MM.1S (cell line): ENCODE measurements at regions not wholly inside any gene's neighbourhood (a gene's known extent, or its start where the extent isn't known, plus 50 kb on each side); places are given as distances from the start of the nearest gene placed in this dataset.

Experiments used
- DNase-seq: peaks from one replicate; pipeline ENCODE4 v3.0.0-alpha.2; 2015
- H2AFZ ChIP-seq: fragments of 300-600 bp; sonication (generic); 2 replicates; pipeline ENCODE4 v1.6.0; 2016; ENCODE audit warnings: antibody characterized with exemption, low read length
- H3F3A ChIP-seq: fragments of 300-600 bp; sonication (generic); 2 replicates; pipeline ENCODE4 v1.6.1; 2016; ENCODE audit warnings: mild to moderate bottlenecking, antibody characterized with exemption, low read length, moderate library complexity, mixed read lengths; ENCODE audit not compliant: insufficient read depth
- H3K27ac ChIP-seq: fragments of 300-600 bp; sonication (generic); 2 replicates; pipeline ENCODE4 v1.5.1; 2016; ENCODE audit warnings: mild to moderate bottlenecking, low read length
- H3K27me3 ChIP-seq: fragments of 300-600 bp; sonication (generic); replicated peaks from 2 replicates; pipeline ENCODE4 v1.6.0; 2016; ENCODE audit warnings: low read length; ENCODE audit not compliant: insufficient read depth
- H3K36me3 ChIP-seq: fragments of 300-600 bp; sonication (generic); replicated peaks from 2 replicates; pipeline ENCODE4 v1.6.1; 2016; ENCODE audit warnings: mild to moderate bottlenecking, low read length, mixed read lengths; ENCODE audit not compliant: insufficient read depth
- H3K4me1 ChIP-seq: fragments of 300-600 bp; sonication (generic); 2 replicates; pipeline ENCODE4 v1.6.1; 2016; ENCODE audit warnings: low read length, mixed read lengths
- H3K4me2 ChIP-seq: fragments of 300-600 bp; sonication (generic); 2 replicates; pipeline ENCODE4 v1.6.0; 2016; ENCODE audit warnings: low read depth, low read length
- H3K4me3 ChIP-seq: fragments of 300-600 bp; sonication (generic); 2 replicates; pipeline ENCODE4 v1.5.1; 2016; ENCODE audit warnings: low read length, mixed read lengths
- H3K79me2 ChIP-seq: fragments of 300-600 bp; sonication (generic); 2 replicates; pipeline ENCODE4 v1.6.1; 2016; ENCODE audit warnings: mixed run types, low read length, mixed read lengths
- H3K9ac ChIP-seq: fragments of 300-600 bp; sonication (generic); 2 replicates; pipeline ENCODE4 v1.6.1; 2016; ENCODE audit warnings: low read length, mixed read lengths
- H3K9me2 ChIP-seq: fragments of 300-600 bp; sonication (generic); replicated peaks from 2 replicates; pipeline ENCODE4 v1.6.1; 2016; ENCODE audit warnings: mild to moderate bottlenecking, low read length, mixed read lengths; ENCODE audit not compliant: insufficient read depth
- H3K9me3 ChIP-seq: fragments of 300-600 bp; sonication (generic); replicated peaks from 2 replicates; pipeline ENCODE4 v1.6.1; 2016; ENCODE audit warnings: mild to moderate bottlenecking, low read length, mixed read lengths; ENCODE audit not compliant: insufficient read depth
- H4K20me1 ChIP-seq: fragments of 300-600 bp; sonication (generic); 2 replicates; pipeline ENCODE4 v1.6.1; 2016; ENCODE audit warnings: mild to moderate bottlenecking, low read length, moderate library complexity, mixed read lengths; ENCODE audit not compliant: insufficient read depth
- CTCF ChIP-seq: fragments of 300-600 bp; sonication (generic); IDR thresholded peaks from 2 replicates; pipeline ENCODE4 v1.5.1; 2016; ENCODE audit warnings: antibody characterized with exemption, low read length, mixed read lengths
- EZH2 ChIP-seq: fragments of 300-600 bp; sonication (generic); optimal IDR thresholded peaks from 2 replicates; pipeline ENCODE3; 2017; ENCODE audit warnings: low read depth, mild to moderate bottlenecking, antibody characterized with exemption, low read length, mixed read lengths
- EZH2phosphoT487 ChIP-seq: fragments of 300-600 bp; sonication (generic); IDR thresholded peaks from 2 replicates; pipeline ENCODE4 v1.6.1; 2018; ENCODE audit warnings: antibody characterized with exemption, low read length

GRCh38 chr14:50055461-50056228 lies 60.7 kb downstream of the VCPKMT start:
- H3K4me3 ChIP-seq: no peak overlapping the region

GRCh38 chr14:50056435-50056834 lies 59.9 kb downstream of the VCPKMT start:
- Histone ChIP-seq H3K9me3 (no peaks in the 10 kb centered on the region), H3K27me3 (no peaks in the 10 kb centered on the region), H3K9me2 (no peaks in the 10 kb centered on the region), H3K27ac (no peak overlapping the region), H3K4me2 (no peak overlapping the region), H3K9ac (no peak overlapping the region), H3K4me3 (no peak overlapping the region), H2AFZ (no peak overlapping the region), H3K36me3 (no peaks in the 10 kb centered on the region), H3K79me2 (no peaks in the 10 kb centered on the region), H4K20me1 (no peaks in the 10 kb centered on the region), H3K4me1 (no peaks in the 10 kb centered on the region), H3F3A (no peaks in the 10 kb centered on the region)
- TF ChIP-seq EZH2: no peak
- no peak for TF ChIP-seq EZH2phosphoT487
- TF ChIP-seq CTCF: no peak
- DNase-seq: no peak

More at GRCh38 chr14:50055461-50056228, 60.7 kb downstream of the VCPKMT start:
- Histone ChIP-seq H4K20me1 (no peaks in the 10 kb centered on the region), H3K9ac (no peak overlapping the region), H3K79me2 (no peaks in the 10 kb centered on the region), H3K36me3 (no peaks in the 10 kb centered on the region), H3K9me2 (no peaks in the 10 kb centered on the region), H3K9me3 (no peaks in the 10 kb centered on the region), H3K4me2 (no peak overlapping the region), H3K27me3 (no peaks in the 10 kb centered on the region), H3F3A (no peaks in the 10 kb centered on the region), H2AFZ (no peak overlapping the region), H3K27ac (no peak overlapping the region), H3K4me1 (no peaks in the 10 kb centered on the region)
- DNase-seq: no peak
- 0 out of 2 replicates have a peak, but pooled peaks have one; percentile 7 for TF ChIP-seq CTCF
- no peak for TF ChIP-seq EZH2phosphoT487

- no peak for TF ChIP-seq CTCF
- no peak for TF ChIP-seq EZH2phosphoT487
- Histone ChIP-seq H3F3A (no peaks in the 10 kb centered on the region), H3K4me3 (no peak overlapping the region), H3K27me3 (no peaks in the 10 kb centered on the region), H3K4me1 (peaks cover 2% of the 10 kb centered on the region; the same call in 1 of the 2 replicates), H3K9ac (no peak overlapping the region), H3K79me2 (no peaks in the 10 kb centered on the region), H3K9me2 (no peaks in the 10 kb centered on the region), H3K9me3 (no peaks in the 10 kb centered on the region), H4K20me1 (no peaks in the 10 kb centered on the region), H2AFZ (no peak overlapping the region), H3K36me3 (no peaks in the 10 kb centered on the region), H3K27ac (no peak overlapping the region), H3K4me2 (no peak overlapping the region)
- DNase-seq: no peak
These were observed 59.0 kb downstream of the VCPKMT start for GRCh38 chr14:50057331-50057730.
